ENCODE measurements at regions not wholly inside any gene's neighbourhood (a gene's known extent, or its start where the extent isn't known, plus 50 kb on each side); places are given as distances from the start of the nearest gene placed in this dataset.
"Not testable (repeated sequence)": the region's sequence is repeated elsewhere in the genome, so short reads cannot be mapped to it uniquely, and the experiment has no call there.

- not testable (repeated sequence) for H3K27me3 ChIP-seq (ENCODE audit: control insufficient read depth, insufficient read depth, low read length); H3K4me3 ChIP-seq (ENCODE audit: insufficient read depth, low read depth, low read length); DNase-seq; H3K36me3 ChIP-seq (replicated peaks; ENCODE audit: control insufficient read depth, insufficient read depth, low read length)
Measured at GRCh38 chr4:49320725-49321410, 334.8 kb downstream of the CWH43 start.

- not testable (repeated sequence) for H3K27me3 ChIP-seq (ENCODE audit: control insufficient read depth, insufficient read depth, low read length); H3K4me3 ChIP-seq (ENCODE audit: insufficient read depth, low read depth, low read length); DNase-seq; H3K36me3 ChIP-seq (replicated peaks; ENCODE audit: control insufficient read depth, insufficient read depth, low read length)
Measured at GRCh38 chr4:49321511-49322300, 335.6 kb downstream of the CWH43 start.

- H3K4me3 ChIP-seq (ENCODE audit: insufficient read depth, low read depth, low read length); DNase-seq; H3K36me3 ChIP-seq (replicated peaks; ENCODE audit: control insufficient read depth, insufficient read depth, low read length); H3K27me3 ChIP-seq (ENCODE audit: control insufficient read depth, insufficient read depth, low read length): not testable (repeated sequence)
Measured at GRCh38 chr4:49322610-49323572, 336.8 kb downstream of the CWH43 start.

GRCh38 chr4:49323573-49323940 is 337.5 kb downstream of the CWH43 start:
- not testable (repeated sequence) for H3K36me3 ChIP-seq (replicated peaks; ENCODE audit: control insufficient read depth, insufficient read depth, low read length); H3K27me3 ChIP-seq (ENCODE audit: control insufficient read depth, insufficient read depth, low read length); H3K4me3 ChIP-seq (ENCODE audit: insufficient read depth, low read depth, low read length); DNase-seq
